HG02610 (cell line): ENCODE measurements at regions not wholly inside any gene's neighbourhood (a gene's known extent, or its start where the extent isn't known, plus 50 kb on each side); places are given as distances from the start of the nearest gene placed in this dataset.
"Not testable (repeated sequence)": the region's sequence is repeated elsewhere in the genome, so short reads cannot be mapped to it uniquely, and the experiment has no call there.

Source experiments
- ATAC-seq: cut with Tn5 transposase; IDR thresholded peaks from one replicate; pipeline ENCODE4 v1.9.1; 2021; ENCODE audit warnings: mild to moderate bottlenecking, moderate library complexity; ENCODE audit not compliant: unreplicated experiment

GRCh38 chr13:76667551-76667950 is 218.7 kb downstream of the KCTD12 start:
- ATAC-seq: no peak

GRCh38 chr13:76663592-76664335 is 222.4 kb downstream of the KCTD12 start:
- no peak for ATAC-seq

- ATAC-seq: not testable (repeated sequence)
Measured at GRCh38 chr13:76659074-76659473, 227.1 kb downstream of the KCTD12 start.

- ATAC-seq: no peak
Measured at GRCh38 chr13:76656500-76656899, 229.7 kb downstream of the KCTD12 start.

DNA sequence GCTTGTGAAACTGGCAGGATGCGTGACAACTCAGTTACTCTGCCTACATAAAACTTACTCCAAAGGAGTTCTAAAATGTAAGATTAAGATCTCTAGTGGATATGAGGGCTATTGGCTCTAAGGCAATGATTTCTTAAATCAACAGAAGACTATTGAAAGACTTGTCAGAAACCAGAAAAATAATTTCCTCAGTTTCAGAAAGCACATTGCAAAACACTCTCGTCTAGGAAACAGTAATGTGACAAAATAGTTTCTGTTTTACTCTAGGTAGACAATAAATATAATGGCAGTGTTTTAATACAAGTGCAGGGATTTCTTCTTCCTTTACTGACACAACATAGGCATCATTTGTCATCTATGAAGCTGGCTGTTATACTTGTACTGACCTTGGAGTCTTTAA is 230.1 kb downstream of the KCTD12 start:
- no peak for ATAC-seq

DNA sequence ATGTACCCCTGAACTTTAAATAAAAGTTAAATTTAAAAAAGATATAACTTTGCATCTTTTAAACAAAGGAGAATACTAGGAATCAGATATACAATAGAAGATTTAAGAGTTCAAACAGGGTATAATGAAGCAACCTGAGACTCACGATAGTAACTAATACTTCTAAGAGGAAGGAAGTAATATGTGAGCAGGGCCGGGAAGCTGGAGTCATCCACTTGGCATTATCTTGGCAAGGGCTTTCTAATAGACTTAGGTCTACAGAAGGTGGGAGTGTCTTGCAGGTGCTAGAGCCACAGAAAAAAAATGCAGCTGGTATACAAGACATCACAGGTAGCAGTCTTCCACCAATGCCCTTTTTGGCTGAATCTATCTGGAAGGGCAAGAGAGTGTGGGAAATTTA is 231.9 kb downstream of the KCTD12 start:
- no peak for ATAC-seq

DNA sequence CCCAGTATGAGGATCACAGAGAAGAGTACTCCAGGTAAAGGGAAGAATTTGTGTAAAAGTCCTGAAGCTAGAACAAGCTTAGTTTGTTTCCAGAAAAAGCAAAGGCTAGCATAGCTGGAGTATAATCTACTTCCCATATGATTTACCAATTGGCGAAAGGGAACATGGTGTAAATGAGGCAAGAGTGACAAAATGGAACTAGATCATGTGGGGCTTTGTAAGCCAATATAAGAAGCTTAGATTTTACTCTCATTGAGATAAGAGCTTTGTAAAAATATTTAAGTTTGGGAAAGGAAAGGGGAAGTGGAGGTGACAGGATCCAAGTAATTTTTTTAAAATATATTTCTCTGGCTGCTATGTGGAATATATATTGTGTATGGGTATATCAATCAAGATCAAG is 234.9 kb downstream of the KCTD12 start:
- ATAC-seq: no peak

- ATAC-seq: no peak
Measured at GRCh38 chr13:76647550-76647949, 238.7 kb downstream of the KCTD12 start.

DNA sequence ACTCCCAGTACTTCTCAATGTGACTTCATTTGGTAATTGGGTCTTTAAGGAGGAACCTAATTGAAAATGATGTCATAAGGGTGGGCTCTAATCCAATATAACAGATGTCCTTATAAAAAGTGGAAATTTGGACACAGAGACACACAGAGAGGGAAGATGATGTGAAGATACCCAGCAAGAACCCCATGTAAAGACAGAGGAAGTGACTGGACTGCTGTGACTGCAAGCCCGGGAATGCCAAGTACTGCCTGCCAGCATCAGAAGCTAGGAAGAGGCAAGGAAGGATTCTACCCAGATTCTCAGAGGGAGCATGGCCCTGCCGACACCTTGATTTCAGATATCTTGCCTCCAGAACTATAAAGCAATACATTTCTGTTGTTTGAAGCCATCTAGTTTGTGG is 239.3 kb downstream of the KCTD12 start:
- ATAC-seq: no peak

GRCh38 chr13:76645632-76646031 is 240.6 kb downstream of the KCTD12 start:
- ATAC-seq: no peak

- no peak for ATAC-seq
Measured at GRCh38 chr13:76644906-76645305, 241.3 kb downstream of the KCTD12 start.

- ATAC-seq: no peak
Measured at GRCh38 chr13:76643596-76643995, 242.6 kb downstream of the KCTD12 start.

DNA sequence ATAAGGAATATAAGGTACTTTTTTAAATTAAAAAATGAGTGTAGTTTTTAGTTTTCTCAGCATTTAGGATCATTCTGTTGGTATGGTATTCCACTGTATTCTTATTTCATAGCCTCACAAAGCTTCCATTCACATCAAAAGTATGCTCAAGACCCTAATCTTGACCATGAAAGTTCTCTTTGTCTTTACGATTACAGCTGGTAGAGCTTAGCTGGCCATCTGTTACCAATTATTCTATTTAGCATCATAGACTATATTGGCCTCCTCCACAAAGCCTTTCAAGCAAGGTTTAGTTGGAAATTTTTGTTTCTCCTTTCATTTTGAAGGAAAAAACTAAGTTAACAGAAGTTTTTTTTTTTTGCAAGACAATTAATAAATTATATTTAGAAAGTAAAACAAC is 245.1 kb downstream of the KCTD12 start:
- ATAC-seq: no peak

DNA sequence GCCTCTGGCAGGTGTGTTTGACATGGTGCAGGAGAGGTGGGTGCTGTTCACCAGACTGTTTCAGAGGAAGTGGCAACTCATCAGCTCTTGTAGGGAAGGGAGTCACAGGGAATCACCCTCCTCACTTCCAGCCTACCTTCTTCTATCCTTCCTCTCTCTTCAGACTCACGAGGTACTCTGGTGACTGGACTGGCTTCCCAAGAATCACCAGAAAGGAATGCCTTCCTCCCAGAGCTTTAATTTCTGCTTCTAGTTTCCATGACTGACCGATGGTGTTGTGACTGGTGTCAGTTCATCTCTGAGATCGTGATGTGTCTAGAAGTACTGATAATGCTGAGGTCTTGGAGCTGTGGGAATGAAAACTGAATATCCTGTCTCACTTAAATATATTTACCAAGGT is 247.3 kb downstream of the KCTD12 start:
- no peak for ATAC-seq

DNA sequence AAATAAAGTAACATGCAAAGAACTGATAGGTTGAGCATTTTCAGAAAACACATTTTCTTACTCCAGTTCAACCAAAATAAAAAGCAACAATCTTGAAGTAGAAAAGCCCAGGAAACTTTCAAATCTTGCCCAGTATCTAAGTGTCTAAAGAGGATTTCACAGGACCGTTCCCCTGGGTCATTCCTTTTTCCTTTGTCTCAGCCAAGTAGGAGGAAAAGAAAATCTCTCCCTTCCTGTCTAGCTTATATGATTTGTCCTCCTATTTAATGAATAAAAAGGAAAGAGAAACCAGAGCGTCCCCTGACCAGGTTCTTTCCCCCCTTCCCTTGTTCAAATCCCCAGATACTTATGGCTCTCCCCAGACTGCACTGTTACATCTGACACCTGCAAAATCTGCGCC is 248.0 kb downstream of the KCTD12 start:
- ATAC-seq: no peak

DNA sequence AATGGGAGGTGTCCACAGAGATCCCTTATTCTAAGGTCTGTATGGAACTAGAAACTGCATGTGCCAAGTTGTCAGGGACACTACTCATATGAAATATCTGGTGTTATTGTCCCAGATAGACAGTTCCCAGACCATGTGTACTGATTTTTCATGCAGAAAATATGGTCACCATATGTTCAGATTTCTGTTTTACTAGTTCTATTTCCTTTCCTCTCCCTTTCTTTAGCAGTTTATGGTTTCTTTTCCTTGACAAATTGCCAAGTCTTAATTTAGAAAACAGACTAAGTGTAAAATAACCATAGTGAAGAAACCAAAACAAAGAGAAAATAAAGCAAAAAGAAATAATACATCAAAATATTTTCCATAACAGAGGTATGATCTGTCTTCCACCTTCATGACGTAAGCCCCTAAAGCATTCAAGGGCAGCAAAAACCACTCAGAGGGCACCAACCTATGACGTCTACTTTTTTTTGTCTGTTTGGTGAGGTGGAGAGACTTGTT is 248.5 kb downstream of the KCTD12 start:
- no peak for ATAC-seq

DNA sequence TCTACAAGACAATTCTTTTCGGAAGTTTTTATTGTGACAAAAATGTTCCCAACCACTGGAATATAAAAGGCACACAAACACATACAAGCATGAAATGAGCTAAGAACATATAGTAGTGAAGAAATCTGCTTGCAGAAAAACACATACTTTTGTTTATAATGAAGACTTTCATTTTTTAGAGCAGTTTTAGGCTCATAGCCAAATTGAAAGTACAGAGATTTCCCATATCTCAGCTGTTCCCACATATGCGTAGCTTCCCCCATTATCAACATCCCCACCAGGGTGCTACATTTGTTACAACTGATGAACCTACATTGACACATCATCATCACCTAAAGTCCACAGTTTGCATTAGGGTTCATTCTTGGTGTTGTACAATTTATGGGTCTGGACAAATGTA is 249.4 kb downstream of the KCTD12 start:
- no peak for ATAC-seq

GRCh38 chr13:76635232-76636230 is 250.7 kb downstream of the KCTD12 start:
- ATAC-seq: no peak

DNA sequence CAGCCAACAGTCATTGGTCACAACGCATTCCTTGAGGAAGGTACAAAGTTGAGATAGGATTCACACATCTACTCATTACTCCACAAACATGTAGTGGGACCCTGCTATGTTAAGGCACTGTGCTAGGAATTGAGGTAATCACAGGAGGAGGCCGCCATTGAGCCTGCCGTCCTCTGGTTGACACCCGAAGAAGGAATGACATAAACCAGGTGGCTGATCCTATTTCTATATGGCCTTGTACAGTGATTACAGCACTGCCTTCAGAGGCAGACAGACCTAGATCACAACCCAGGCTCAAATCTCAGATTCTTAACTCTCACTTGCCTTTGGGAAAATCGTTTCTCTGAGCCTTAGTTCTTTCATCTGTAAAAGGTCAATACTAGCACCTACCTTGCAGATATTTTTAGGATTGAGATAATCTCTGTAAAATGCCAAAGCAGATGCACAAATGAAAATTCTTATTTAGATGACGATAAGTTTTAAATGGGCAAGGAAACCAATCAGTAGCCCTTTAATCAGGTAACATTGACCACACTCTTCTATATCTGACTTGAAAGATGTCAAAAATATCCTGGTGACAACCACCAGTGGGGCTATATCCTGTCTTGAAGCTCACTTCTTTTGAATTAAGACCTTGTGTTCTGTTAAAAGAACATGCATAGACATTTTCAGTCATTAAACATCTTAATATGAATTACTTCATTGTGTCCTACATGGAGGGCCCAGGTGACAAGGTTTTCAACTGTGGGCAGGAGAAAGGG is 251.6 kb downstream of the KCTD12 start:
- ATAC-seq: no peak

- ATAC-seq: no peak
Measured at GRCh38 chr13:76632401-76633044, 253.7 kb downstream of the KCTD12 start.
